GM19467 (cell line): ENCODE measurements at regions not wholly inside any gene's neighbourhood (a gene's known extent, or its start where the extent isn't known, plus 50 kb on each side); places are given as distances from the start of the nearest gene placed in this dataset.

Experiments used
- ATAC-seq: cut with Tn5 transposase; IDR thresholded peaks from one replicate; pipeline ENCODE4 v1.9.1; 2021; ENCODE audit warnings: mild to moderate bottlenecking, moderate library complexity; ENCODE audit not compliant: unreplicated experiment

DNA sequence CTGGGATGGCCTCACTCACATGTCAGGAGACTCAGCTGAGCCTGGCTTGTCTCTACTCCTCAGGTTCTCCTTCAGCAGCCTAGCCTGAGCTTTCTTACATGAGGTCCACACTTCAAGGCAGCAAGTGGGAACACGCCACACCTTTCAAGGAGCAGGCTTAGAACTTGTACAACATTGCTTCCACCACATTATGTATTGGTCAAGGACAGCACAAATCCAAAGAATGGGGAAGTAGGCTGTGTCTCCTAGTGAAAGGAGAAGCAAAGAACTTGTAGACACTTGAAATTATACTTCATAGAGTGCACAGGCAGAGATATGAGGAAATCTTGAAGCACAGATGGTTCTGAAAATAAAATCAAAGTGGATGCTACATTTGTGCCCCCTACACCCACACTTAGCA is 120.9 kb upstream of the NOCT start:
- no peak for ATAC-seq

DNA sequence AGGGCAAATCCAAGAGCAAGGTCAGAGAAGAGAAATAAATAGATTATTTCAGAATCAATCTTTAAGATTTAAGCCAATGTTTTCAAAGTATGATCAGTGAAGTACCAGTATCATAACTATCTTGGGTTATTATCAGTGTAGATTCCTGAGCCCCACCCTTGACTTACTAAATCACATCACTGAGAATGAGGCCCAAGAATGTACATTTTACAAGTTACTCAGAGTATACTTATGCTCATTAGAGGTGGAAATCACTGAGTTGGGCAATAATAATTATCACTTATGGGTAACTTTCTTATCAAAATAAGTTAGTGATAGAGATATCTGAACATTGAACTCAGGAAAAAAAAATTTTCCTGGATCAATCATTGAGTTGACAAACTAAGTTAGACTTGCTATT is 121.6 kb upstream of the NOCT start:
- no peak for ATAC-seq

DNA sequence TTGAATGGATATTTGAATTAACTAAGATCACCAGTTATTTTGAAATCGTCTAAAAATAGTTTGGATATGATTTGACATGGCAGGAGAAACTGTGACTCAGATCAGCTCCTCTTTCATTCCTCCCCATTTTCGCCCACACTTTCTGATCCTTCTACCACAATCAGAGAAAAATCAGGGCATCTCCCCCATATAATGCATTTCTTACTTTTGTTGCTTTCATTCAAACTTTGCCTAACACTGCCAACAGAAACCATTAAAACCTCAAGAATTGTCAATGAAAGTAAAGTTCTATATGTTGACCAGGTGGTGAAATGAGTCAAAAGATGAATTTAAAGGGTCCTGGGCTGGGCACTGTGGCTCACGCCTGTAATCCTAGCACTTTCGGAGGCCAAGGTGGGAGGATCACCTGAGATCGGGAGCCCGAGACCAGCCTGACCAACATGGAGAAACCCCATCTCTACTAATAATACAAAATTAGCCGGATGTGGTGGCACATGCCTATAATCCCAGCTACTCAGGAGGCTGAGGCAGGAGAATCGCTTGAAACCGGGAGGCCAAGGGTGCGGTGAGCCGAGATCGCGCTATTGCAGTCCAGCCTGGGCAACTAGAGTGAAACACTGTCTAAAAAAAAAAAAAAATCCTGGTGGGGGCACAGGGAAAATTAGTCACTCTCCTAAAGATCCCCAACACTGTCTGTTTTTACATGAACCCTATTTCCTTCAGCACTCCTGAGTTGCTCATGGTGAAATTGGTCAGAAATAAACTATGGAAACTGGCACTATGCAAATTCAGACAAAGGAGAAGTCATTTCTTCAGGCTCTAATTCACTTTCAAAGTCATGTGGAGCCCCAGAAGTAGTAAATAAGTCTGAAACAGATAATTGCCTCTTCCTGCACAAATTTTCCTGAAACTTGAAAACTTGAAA is 122.8 kb upstream of the NOCT start:
- no peak for ATAC-seq

DNA sequence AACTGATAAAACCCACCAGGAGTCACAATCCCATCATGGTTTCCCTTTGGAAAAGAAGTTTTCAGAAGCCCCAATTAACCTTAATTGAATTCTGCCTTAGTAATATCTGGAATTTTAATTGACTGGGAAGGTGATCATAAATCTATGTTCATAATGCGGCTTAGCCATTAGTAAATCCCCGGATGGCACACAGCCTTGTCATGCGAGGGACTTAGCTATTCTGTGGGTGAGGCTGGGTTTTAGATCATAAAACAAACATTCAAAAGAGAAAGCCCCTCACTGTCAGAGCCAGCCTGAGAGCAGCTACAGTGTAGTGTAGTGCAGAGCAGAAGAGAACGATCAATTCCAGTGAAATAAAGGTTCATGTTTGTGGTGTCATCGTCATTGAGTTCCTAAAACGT is 124.0 kb upstream of the NOCT start:
- ATAC-seq = no peak

DNA sequence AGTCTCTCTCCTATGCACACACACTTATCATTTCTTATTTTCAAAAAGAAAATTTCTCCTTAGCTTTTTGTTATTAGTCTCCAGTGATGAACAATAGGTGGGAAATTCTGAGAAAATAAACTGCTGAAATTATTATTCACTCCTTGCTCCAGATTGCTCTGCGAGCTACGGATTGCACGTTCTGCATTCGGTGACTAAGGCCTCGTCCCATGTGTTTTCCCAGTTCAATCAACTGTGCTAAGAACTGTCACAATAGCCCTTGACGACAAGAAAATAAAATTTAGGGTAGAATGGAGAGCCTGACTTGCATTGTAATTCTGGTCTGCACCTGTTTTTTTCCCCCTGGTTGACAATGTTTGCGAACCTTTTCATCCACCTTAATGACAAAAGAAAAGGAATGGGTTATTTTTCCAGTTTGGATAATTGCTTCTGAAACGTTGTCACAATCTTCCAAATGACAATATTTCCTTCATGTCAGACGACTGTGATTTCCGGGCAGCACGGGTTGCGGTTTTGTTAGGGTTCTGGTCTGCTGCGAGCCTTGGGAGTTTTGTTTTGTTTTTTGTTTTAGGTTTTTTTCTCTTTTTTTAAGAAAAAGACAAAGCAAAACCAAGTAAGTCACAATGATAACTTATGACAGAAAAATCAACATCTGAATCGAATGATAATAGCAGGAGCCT is 124.5 kb upstream of the NOCT start:
- no peak for ATAC-seq

DNA sequence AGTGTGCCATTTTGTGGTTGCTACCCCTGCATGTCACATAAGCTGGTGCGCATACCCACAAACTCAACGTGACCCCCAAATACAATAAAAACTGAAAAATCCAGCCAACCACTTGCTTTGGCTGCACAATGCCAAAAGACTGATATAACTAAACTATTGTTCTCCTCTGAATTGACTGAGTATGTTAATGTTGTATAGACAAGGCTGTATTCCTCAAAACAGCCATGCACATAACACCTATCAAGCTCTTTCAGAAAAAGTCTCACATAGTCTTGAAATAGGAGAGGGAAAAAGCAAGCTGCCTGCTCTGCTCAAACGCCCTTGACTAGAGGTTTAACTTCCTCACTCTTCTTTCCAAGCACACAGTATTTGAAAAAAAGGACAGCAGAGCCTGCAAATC is 126.4 kb upstream of the NOCT start:
- no peak for ATAC-seq

DNA sequence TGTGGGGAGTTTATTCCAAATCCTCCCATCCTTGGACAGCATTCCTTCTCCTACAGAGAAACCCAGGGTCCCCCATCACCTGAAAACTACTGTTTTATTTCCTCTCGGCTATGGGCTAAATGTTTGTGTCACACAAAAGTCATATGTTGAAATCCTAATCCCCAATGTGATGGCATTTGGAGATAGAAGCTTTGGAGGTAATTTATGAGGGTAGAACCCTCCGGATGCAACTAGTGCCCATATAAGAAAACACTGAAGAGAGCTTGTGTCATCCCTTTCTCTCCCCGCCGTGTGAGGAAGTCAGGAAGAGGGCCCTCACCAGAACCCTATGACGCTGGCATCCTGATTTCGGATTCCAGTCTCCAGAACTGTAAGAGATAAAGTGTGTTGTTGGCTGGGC is 127.8 kb upstream of the NOCT start:
- ATAC-seq = no peak

DNA sequence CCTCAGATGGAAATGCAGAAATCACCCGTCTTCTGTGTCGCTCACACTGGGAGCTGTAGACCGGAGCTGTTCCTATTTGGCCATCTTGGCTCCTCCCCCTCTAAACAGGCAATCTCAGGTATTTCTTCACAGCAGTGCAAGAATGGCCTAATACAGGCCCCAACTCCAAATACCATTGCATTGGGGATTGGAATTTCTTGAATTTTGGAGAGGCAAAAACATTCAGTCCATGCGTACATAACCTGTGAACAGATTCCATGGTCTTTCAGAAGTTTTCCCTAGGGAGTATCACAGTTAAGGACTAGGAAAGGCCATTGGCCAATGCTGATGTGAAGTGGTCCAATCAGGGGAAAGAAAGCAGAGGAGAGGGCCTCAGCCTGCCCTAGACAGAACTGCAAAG is 128.2 kb upstream of the NOCT start:
- no peak for ATAC-seq

DNA sequence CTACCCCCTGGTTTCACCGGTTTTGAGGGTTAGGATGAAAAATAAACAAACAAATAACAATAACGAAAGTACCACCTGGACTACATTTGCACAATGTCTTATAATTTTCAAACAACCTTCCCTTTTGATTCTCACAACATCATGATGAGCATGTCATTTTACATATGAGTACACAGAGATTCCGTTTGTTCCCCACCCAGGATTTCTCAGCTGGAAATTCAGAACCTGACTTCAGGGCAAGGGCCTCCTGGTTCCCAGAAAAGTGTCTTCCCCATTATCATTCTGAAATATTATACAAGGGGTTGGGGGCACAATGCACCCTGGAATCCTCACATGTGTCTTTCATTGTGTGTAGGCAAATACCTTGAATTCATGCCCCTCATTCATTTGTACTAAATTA is 135.8 kb upstream of the NOCT start:
- no peak for ATAC-seq

DNA sequence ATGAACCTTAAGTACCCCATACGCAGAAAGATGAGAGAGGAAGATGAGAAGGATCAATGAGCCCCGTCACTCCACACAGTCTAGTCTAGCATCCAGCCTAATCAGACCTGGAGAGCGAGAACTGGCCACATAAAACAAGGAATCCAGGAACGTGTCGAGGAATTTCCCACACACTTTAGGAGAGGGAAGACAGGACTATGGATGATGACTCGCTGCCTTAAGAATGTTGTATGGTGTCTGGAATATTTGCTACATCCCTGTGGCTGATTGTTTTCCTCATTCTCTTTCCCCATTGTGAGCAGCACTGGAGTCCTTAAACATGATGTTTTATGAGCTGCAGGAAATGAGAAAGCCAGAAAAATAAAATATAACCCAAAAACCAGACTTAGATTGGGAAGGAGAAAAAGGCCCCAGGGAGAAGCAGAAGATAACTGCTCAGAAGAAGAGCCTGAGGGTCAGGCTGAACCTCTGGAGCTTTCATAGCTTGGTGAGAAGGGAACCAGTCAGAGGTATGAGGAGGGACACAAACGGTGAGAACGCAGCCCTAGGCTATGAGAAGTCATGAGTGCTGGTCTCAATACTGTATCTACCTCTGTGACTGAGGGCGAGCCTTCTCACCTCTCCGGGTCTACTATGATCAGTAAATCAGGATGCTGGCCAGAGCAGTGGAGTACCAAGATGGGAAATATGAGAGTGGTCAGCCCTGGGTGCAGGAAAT is 139.5 kb upstream of the NOCT start:
- no peak for ATAC-seq

DNA sequence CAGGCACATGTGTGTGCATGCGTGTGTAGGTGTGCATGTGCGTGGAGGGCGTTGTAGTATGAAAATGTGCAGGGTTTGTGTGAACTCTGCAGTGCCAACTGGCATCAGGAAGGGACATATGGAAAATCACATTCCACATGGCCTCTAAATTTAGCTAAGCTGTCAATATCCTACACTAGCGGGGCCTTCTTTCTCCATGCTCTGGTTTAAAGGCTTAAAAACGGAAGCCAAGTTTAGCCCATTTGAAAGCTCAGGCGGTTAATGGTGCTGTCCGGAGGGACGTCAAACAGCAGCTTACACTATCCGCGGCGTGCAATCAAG is 144.1 kb upstream of the NOCT start:
- no peak for ATAC-seq

DNA sequence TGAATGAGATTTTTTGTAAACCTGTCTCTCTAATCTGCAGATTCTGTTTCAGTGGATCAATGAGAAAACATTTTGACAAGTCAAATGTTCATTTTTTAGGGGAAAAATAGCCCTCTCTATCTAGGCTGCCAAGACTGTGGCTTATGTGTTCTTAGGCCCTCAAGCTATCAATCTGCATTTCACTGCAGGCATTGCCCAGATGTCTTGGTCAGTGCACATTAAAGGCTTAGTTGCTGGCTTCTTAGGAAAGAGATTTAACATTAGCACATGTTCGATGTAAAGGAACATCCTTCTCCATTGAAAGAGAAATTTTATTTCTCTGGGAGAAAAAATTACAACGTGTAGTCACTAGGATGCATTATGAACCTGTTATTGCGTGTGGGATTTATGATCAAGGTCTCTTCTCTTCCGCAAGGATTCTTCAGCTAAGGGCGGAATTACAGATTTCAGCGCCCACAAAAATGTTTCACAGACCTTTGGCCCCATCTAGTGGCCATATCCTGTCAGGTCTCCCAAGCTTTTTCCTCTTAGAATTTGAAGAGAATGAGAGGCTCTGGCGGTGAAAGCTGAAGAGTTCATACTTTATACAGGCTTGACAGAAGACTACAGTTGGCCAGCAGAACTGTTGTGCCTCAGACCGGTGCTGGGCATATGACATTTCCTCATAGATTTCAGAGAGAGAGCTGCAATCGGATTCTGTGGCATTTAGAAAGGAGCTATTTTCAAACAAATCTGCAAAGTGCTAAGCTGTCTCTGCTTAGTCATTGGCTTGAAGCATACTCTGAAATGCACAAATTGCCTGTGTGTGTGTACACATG is 144.6 kb upstream of the NOCT start:
- ATAC-seq = peak; percentile 74

DNA sequence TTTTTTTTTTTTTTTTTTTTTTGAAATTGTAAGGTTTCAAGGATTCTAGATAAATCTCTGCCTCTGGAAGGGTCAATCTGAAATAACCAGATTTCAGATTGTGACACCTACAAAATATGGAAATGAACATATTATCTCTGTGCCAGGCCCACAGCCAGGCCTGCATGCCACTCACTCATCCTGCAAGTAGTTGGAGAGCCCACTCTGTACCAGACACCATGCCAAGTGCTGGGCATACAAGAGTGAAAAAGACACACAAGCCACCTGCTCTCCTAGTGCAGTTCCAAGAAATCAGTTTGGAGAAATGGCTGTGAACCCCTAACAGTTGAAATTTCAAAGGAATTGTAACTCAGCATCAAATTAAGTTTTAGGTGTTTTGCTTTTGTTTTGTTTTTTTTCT is 145.9 kb upstream of the NOCT start:
- ATAC-seq = no peak

DNA sequence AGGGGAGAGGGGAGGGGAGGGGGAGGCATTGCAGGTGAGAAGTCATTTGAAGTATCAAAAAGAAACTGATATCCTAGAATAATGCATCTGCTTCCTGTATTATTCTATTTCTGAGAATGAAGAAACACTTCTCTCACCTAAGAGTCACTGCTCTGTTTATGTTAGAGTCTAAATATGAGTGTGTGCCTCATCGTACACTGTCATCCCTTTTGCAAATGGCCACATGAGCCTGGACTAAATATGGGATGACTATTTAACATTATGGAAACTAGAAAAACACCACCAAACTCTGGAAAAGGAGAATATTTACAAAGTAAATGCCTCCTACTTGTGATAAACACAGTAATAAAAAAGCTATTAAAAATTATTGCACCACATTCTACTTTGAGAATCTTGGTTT is 146.4 kb upstream of the NOCT start:
- ATAC-seq = no peak

DNA sequence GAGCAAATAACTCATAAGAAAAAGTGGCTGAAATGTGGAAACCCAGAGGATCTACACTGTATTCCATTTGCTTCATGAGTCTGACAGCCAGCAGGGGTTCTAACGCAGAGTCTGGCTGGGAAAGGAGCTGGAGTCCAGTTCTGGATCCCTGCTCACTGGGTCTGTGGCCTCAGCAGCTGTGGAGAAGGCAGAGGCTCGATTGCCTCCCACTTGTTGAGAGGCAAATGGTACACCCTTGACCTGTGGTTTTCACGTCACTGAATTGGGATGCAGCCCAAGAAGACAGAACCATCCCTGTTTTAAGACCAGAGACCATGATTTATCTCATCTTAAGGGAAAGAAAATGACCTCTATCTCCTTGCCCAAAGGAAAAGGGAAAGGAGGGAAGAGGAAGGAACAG is 147.0 kb upstream of the NOCT start:
- no peak for ATAC-seq

DNA sequence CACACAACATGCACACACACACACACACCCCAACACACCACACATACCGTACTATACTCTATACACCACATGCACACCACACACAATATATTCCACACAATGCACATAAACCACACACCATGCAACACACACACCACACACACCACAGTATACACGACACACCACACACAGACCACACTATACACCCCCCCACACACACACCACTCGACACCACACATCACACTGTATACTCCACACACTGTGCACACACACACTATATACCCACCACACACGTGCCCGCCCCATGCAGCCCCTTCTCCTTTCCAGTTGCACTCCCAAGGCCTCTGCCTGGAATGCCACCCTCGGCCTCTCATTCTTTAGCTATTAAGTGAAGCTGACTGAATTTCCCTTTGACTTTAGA is 148.2 kb upstream of the NOCT start:
- ATAC-seq = no peak

DNA sequence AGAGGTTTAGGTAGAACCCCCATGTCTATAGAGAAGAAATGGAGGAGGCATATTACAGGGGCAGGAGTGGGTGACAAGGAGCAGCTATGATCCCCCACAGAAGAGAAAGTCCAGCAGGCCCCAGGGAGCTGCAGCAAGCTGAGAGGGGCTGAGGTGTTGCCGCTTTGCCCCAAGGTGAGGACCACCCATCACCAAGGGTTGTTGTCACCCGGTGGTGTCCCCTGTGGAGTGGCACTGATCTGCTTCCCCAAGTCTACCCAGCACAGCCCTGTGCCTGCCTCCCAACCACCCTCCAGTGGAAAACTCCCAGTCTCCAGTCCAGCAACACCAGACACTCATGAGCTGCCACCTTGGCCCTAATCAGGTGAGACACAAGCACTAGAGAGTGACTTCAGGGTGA is 149.3 kb upstream of the NOCT start:
- ATAC-seq = no peak

DNA sequence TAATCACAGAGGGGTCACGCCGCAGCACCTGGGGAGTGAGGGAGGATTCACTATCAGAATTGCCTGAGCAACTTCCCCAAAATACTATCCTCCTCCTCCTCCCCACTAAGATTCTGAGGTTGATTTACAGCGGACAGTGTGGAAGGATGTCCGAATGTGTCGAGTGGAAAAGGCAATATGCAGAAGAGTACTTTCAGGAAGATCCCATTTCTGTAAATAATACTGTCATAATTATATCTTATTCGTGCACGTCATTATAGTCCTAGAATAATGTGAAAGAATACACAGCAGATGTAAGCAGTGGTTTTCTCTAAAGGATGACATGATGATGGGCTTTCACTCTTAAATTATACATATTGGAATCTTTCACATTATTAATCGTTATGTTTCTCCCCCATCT is 149.8 kb upstream of the NOCT start:
- no peak for ATAC-seq

DNA sequence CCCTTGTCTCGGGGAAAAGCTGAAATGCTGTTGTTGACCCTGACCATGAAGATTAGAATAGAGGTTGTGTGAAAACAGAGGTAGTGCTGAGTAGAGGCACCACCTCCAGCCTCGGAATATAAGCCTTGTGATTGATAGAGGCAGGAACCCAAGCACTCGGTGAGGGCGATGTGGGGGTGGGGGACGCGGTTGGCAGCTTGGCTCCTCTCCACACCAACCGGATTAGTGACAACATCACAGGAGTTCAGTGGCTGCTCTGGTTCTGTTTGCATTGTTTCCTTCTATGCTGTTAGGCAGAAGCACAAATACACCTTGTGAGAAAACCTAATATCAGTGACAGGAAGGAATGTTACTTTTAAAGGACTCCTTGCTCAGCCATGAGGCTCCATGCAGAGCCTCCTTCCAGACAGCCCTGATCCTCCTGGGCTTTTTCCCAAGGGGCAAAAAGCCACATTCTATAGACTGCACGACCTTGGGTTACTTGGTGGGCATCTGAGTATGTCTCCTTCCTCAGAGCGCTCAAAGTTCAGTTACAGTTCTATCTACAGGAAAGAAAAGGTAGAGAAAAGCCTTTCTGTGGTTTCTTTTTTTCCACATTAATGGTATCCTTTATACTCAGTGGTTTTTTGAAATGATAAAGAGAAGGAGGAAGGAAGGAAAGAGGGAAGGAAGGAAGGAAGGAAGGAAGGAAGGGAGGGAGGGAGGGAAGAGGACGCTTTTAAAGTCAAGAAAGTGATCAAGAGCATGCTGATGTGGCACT is 150.4 kb upstream of the NOCT start:
- ATAC-seq = no peak

DNA sequence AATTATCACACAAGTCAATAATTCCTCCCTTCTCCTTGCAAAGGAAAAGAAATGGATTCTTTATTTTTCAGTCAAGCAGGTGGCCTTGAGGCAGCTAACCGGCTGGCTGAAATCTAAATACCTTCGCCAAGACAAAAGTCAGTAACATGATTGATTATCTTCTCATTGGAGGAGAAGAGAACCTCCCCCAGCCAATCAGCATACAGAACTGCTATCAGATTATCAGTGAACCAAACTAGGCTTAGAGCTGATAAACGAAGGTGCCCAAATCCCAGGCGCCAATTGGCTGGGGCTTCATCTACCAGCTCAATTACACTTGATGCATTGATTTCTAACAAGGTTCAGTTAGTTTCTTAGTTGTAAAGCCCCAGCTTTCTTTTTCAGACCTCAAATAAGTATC is 152.4 kb upstream of the NOCT start:
- ATAC-seq = no peak
